Kidney (tissue), 13 donors: ENCODE measurements at regions not wholly inside any gene's neighbourhood (a gene's known extent, or its start where the extent isn't known, plus 50 kb on each side); places are given as distances from the start of the nearest gene placed in this dataset.

Experiments used
- DNase-seq, 5 donors: peaks; one replicate each; pipeline ENCODE4 v3.0.0-alpha.2; 2013 to 2020
- FAIRE-seq: peaks from 2 replicates; lab custom pipeline; 2012; peaks lifted over from hg19 to GRCh38; lab: Jason Lieb, UNC
- H3K27ac ChIP-seq, 2 donors: one replicate each; pipeline ENCODE4 v1.7.0; 2013; ENCODE audit warnings: low read depth in 2 of 2, low read length in 2 of 2, inconsistent platforms in 1 of 2
- H3K27me3 ChIP-seq: one replicate; pipeline ENCODE4 v1.7.1; 2013; ENCODE audit warnings: low read length, inconsistent platforms; ENCODE audit not compliant: control insufficient read depth, insufficient read depth
- H3K36me3 ChIP-seq, 3 donors: one replicate each; pipeline versions ENCODE4 v1.7.0 to v1.7.1; 2013; ENCODE audit warnings: low read length in 3 of 3, control low read depth in 1 of 3, inconsistent platforms in 1 of 3; ENCODE audit not compliant: insufficient read depth in 3 of 3, control insufficient read depth in 2 of 3
- H3K4me1 ChIP-seq, 3 donors: one replicate each; pipeline versions ENCODE4 v1.7.0 to v1.7.1; 2013; ENCODE audit warnings: low read length in 3 of 3, inconsistent platforms in 1 of 3, low read depth in 1 of 3; ENCODE audit not compliant: control insufficient read depth in 2 of 3, insufficient read depth in 2 of 3
- H3K4me3 ChIP-seq, 3 donors: one replicate each; pipeline versions ENCODE4 v1.7.0 to v1.8.1; 2013; ENCODE audit warnings: low read length in 3 of 3, control low read depth in 1 of 3, inconsistent platforms in 1 of 3
- H3K9ac ChIP-seq, 3 donors: one replicate each; pipeline versions ENCODE4 v1.7.0 to v1.7.1; 2013; ENCODE audit warnings: low read length in 3 of 3, control low read depth in 1 of 3, inconsistent platforms in 1 of 3
- H3K9me3 ChIP-seq, 3 donors: one replicate each; pipeline versions ENCODE4 v1.7.0 to v1.7.1; 2013; ENCODE audit warnings: low read length in 3 of 3, control low read depth in 1 of 3, inconsistent platforms in 1 of 3; ENCODE audit not compliant: control insufficient read depth in 2 of 3, insufficient read depth in 1 of 3
- CTCF ChIP-seq: IDR thresholded peaks from 3 replicates; pipeline ENCODE4 v1.5.1; 2012; ENCODE audit warnings: mild to moderate bottlenecking, moderate library complexity, borderline replicate concordance; ENCODE audit not compliant: insufficient read depth; ENCODE audit errors: extremely low read depth
- intact Hi-C: fragments of 100-400 bp; cut with DNase I; formaldehyde crosslinking; loops from one replicate; pipeline ENCODE4 v1.11.1; 2022
- donor health status: control.
- donor health status: control.
- donor health status: control.
- donor health status: control.
- donor health status: control.
- donor health status: DM: yes; HTN: yes; CAD: no.
- donor health status: Normal renal cell carcinoma (clear cell type).

GRCh38 chr5:124919747-124920525 is 173.5 kb upstream of the ZNF608 start:
- no peak for FAIRE-seq
- H3K4me1 ChIP-seq, result peaks cover 0 to 5% (median 2%) of the 10 kb centered on the region in 3 donors
- H3K27ac ChIP-seq, result no peak overlapping the region
- no peaks in the 10 kb centered on the region for H3K9me3 ChIP-seq
- TF ChIP-seq CTCF, result no peak
- no peaks in the 10 kb centered on the region for H3K36me3 ChIP-seq
- H3K9ac ChIP-seq, result no peak overlapping the region
- H3K4me3 ChIP-seq, result no peak overlapping the region
- DNase-seq, result no peak
- H3K27me3 ChIP-seq, result no peaks in the 10 kb centered on the region
- intact Hi-C loops, result no loop called here

- H3K9ac ChIP-seq, result no peak overlapping the region
- no peak for TF ChIP-seq CTCF
Observed at GRCh38 chr5:124920909-124921666, 174.6 kb upstream of the ZNF608 start.

GRCh38 chr5:124921694-124922093 is 175.3 kb upstream of the ZNF608 start:
- Histone ChIP-seq H3K36me3 (no peaks in the 10 kb centered on the region), H3K4me1 (peaks cover 0 to 5% (median 2%) of the 10 kb centered on the region in 3 donors), H3K4me3 (no peak overlapping the region), H3K9ac (no peak overlapping the region), H3K27ac (no peak overlapping the region), H3K27me3 (no peaks in the 10 kb centered on the region), H3K9me3 (no peaks in the 10 kb centered on the region)
- intact Hi-C loops, result no loop called here
- FAIRE-seq (no peak), DNase-seq (no peak)
- no peak for TF ChIP-seq CTCF

More at GRCh38 chr5:124920909-124921666, 174.6 kb upstream of the ZNF608 start:
- H3K4me1 ChIP-seq, result peaks cover 0 to 5% (median 2%) of the 10 kb centered on the region in 3 donors
- H3K9me3 ChIP-seq, result no peaks in the 10 kb centered on the region
- intact Hi-C loops, result no loop called here
- no peak for FAIRE-seq
- DNase-seq, result no peak
- H3K36me3 ChIP-seq, result no peaks in the 10 kb centered on the region
- no peak overlapping the region for H3K4me3 ChIP-seq
- H3K27me3 ChIP-seq, result no peaks in the 10 kb centered on the region
- H3K27ac ChIP-seq, result no peak overlapping the region
